CD8-positive, alpha-beta memory T cell (primary cell): ENCODE measurements at regions not wholly inside any gene's neighbourhood (a gene's known extent, or its start where the extent isn't known, plus 50 kb on each side); places are given as distances from the start of the nearest gene placed in this dataset.

Experiments used
- CTCF ChIA-PET: fragments of 350-600 bp; sonication (Branson Sonifier 250); formaldehyde crosslinking; loops from one replicate; lab custom pipeline; 2021; ENCODE audit warnings: antibody characterized with exemption; lab: Charles Lee
- POLR2A ChIA-PET: fragments of 350-600 bp; sonication (Branson Sonifier 250); formaldehyde crosslinking; loops from one replicate; lab custom pipeline; 2021; ENCODE audit warnings: antibody characterized with exemption; lab: Charles Lee
- DNase-seq, 5 donors: peaks; one replicate each; pipeline versions ENCODE4 v3.0.0 to v3.0.0-alpha.2; 2020 to 2022; ENCODE audit warnings: mixed read lengths in 1 of 5
- H3K27ac ChIP-seq: one replicate; pipeline ENCODE4 v1.7.0; 2013; ENCODE audit warnings: low read depth, mild to moderate bottlenecking, low read length, moderate library complexity
- H3K27me3 ChIP-seq: 2 replicates; pipeline ENCODE4 v1.7.0; 2013; ENCODE audit warnings: low read length, mild to moderate bottlenecking; ENCODE audit not compliant: insufficient read depth, poor library complexity, severe bottlenecking
- H3K36me3 ChIP-seq: 2 replicates; pipeline ENCODE4 v1.7.0; 2013; ENCODE audit warnings: mild to moderate bottlenecking, low read length, moderate library complexity; ENCODE audit not compliant: insufficient read depth
- H3K4me1 ChIP-seq: 2 replicates; pipeline ENCODE4 v1.7.0; 2013; ENCODE audit warnings: mild to moderate bottlenecking, low read length, moderate library complexity; ENCODE audit not compliant: insufficient read depth
- H3K4me3 ChIP-seq: 2 replicates; pipeline ENCODE4 v1.7.0; 2013; ENCODE audit warnings: mild to moderate bottlenecking, low read length
- H3K9me3 ChIP-seq: 2 replicates; pipeline ENCODE4 v1.7.0; 2013; ENCODE audit warnings: mild to moderate bottlenecking, low read length
- H3K27ac Mint-ChIP-seq, 8 donors: one replicate each; pipeline ENCODE4 v1.8.0; 2020 to 2021; ENCODE audit warnings: mixed read lengths in 8 of 8, mild to moderate bottlenecking in 6 of 8, inconsistent platforms in 3 of 8, moderate library complexity in 3 of 8
- H3K27me3 Mint-ChIP-seq, 2 donors: one replicate each; pipeline ENCODE4 v1.8.0; 2020 to 2021; ENCODE audit warnings: mixed read lengths in 2 of 2, mild to moderate bottlenecking in 1 of 2, moderate library complexity in 1 of 2
- H3K36me3 Mint-ChIP-seq, 3 donors: one replicate each; pipeline ENCODE4 v1.8.0; 2020 to 2021; ENCODE audit warnings: mixed read lengths in 3 of 3, inconsistent platforms in 1 of 3, mild to moderate bottlenecking in 1 of 3
- H3K4me1 Mint-ChIP-seq, 3 donors: one replicate each; pipeline ENCODE4 v1.8.0; 2020 to 2021; ENCODE audit warnings: mixed read lengths in 3 of 3, inconsistent platforms in 1 of 3, mild to moderate bottlenecking in 1 of 3
- H3K4me3 Mint-ChIP-seq, 7 donors: one replicate each; pipeline ENCODE4 v1.8.0; 2020 to 2021; ENCODE audit warnings: mixed read lengths in 7 of 7, mild to moderate bottlenecking in 6 of 7, moderate library complexity in 4 of 7, inconsistent platforms in 2 of 7
- H3K9me3 Mint-ChIP-seq, 5 donors: one replicate each; pipeline ENCODE4 v1.8.0; 2020 to 2022; ENCODE audit warnings: mixed read lengths in 5 of 5, mild to moderate bottlenecking in 3 of 5, moderate library complexity in 2 of 5, inconsistent platforms in 1 of 5

- Mint-ChIP-seq H3K9me3 (peaks cover 0 to 27% (median 7%) of the 10 kb centered on the region in 5 donors), H3K27me3 (no peaks in the 10 kb centered on the region), H3K36me3 (no peaks in the 10 kb centered on the region), H3K4me1 (no peaks in the 10 kb centered on the region), H3K4me3 (no peak overlapping the region), H3K27ac (no peak overlapping the region)
- H3K36me3 ChIP-seq = no peaks in the 10 kb centered on the region
- ChIA-PET CTCF (no interaction called here), POLR2A (no interaction called here)
- no peaks in the 10 kb centered on the region for H3K9me3 ChIP-seq
- DNase-seq = no peak
- no peaks in the 10 kb centered on the region for H3K4me1 ChIP-seq
- H3K27me3 ChIP-seq = no peaks in the 10 kb centered on the region
- H3K27ac ChIP-seq = no peak overlapping the region
- H3K4me3 ChIP-seq = no peak overlapping the region
Observed at GRCh38 chr6:65799389-65799788, 92.4 kb upstream of the EYS start.

GRCh38 chr6:65798280-65799014 lies 91.4 kb upstream of the EYS start:
- Histone ChIP-seq H3K4me1 (no peaks in the 10 kb centered on the region), H3K27me3 (no peaks in the 10 kb centered on the region), H3K27ac (no peak overlapping the region), H3K4me3 (no peak overlapping the region), H3K9me3 (no peaks in the 10 kb centered on the region), H3K36me3 (no peaks in the 10 kb centered on the region)
- Mint-ChIP-seq H3K27ac (no peak overlapping the region), H3K27me3 (no peaks in the 10 kb centered on the region), H3K4me3 (no peak overlapping the region), H3K9me3 (peaks cover 0 to 24% (median 9%) of the 10 kb centered on the region in 5 donors), H3K4me1 (no peaks in the 10 kb centered on the region), H3K36me3 (no peaks in the 10 kb centered on the region)
- ChIA-PET POLR2A (no interaction called here), CTCF (no interaction called here)
- no peak for DNase-seq

GRCh38 chr6:65790666-65791065 lies 83.6 kb upstream of the EYS start:
- H3K4me1 Mint-ChIP-seq = no peaks in the 10 kb centered on the region
- CTCF ChIA-PET = no interaction called here

GRCh38 chr6:65787787-65788186 lies 80.8 kb upstream of the EYS start:
- no peaks in the 10 kb centered on the region for H3K4me1 ChIP-seq
- no peak overlapping the region for H3K27ac ChIP-seq
- no peaks in the 10 kb centered on the region for H3K4me1 Mint-ChIP-seq
- no peaks in the 10 kb centered on the region for H3K27me3 Mint-ChIP-seq
- H3K36me3 Mint-ChIP-seq = no peaks in the 10 kb centered on the region
- H3K27me3 ChIP-seq = no peaks in the 10 kb centered on the region
- H3K9me3 Mint-ChIP-seq = peaks cover 4 to 24% (median 18%) of the 10 kb centered on the region in 5 donors
- H3K4me3 Mint-ChIP-seq = no peak overlapping the region
- H3K4me3 ChIP-seq = no peak overlapping the region
- ChIA-PET POLR2A (no interaction called here), CTCF (no interaction called here)
- H3K9me3 ChIP-seq = no peaks in the 10 kb centered on the region
- no peak for DNase-seq
- no peak overlapping the region for H3K27ac Mint-ChIP-seq
- H3K36me3 ChIP-seq = no peaks in the 10 kb centered on the region

More at GRCh38 chr6:65790666-65791065, 83.6 kb upstream of the EYS start:
- Mint-ChIP-seq H3K36me3 (no peaks in the 10 kb centered on the region), H3K27me3 (no peaks in the 10 kb centered on the region), H3K4me3 (no peak overlapping the region), H3K27ac (no peak overlapping the region), H3K9me3 (peaks cover 4 to 18% (median 11%) of the 10 kb centered on the region in 5 donors)
- Histone ChIP-seq H3K36me3 (no peaks in the 10 kb centered on the region), H3K9me3 (no peaks in the 10 kb centered on the region), H3K27ac (no peak overlapping the region), H3K27me3 (no peaks in the 10 kb centered on the region), H3K4me3 (no peak overlapping the region), H3K4me1 (no peaks in the 10 kb centered on the region)
- POLR2A ChIA-PET = no interaction called here
- DNase-seq = no peak

GRCh38 chr6:65786815-65787214 lies 79.8 kb upstream of the EYS start:
- no peaks in the 10 kb centered on the region for H3K4me1 ChIP-seq
- no peaks in the 10 kb centered on the region for H3K27me3 Mint-ChIP-seq
- no peak overlapping the region for H3K4me3 ChIP-seq
- H3K27ac Mint-ChIP-seq = no peak overlapping the region
- no peaks in the 10 kb centered on the region for H3K36me3 Mint-ChIP-seq
- H3K36me3 ChIP-seq = no peaks in the 10 kb centered on the region
- no peak overlapping the region for H3K4me3 Mint-ChIP-seq
- H3K27me3 ChIP-seq = no peaks in the 10 kb centered on the region
- no peak for DNase-seq
- CTCF ChIA-PET = no interaction called here
- POLR2A ChIA-PET = no interaction called here
- H3K9me3 ChIP-seq = no peaks in the 10 kb centered on the region
- H3K27ac ChIP-seq = no peak overlapping the region
- H3K9me3 Mint-ChIP-seq = peaks cover 4 to 32% (median 18%) of the 10 kb centered on the region in 5 donors
- H3K4me1 Mint-ChIP-seq = no peaks in the 10 kb centered on the region

- H3K4me3 ChIP-seq = no peak overlapping the region
- DNase-seq = no peak
- Mint-ChIP-seq H3K36me3 (no peaks in the 10 kb centered on the region), H3K27me3 (no peaks in the 10 kb centered on the region), H3K9me3 (peaks cover 7 to 42% (median 10%) of the 10 kb centered on the region in 5 donors), H3K27ac (no peak overlapping the region), H3K4me1 (no peaks in the 10 kb centered on the region), H3K4me3 (no peak overlapping the region)
- H3K27me3 ChIP-seq = no peaks in the 10 kb centered on the region
- POLR2A ChIA-PET = no interaction called here
- no peaks in the 10 kb centered on the region for H3K4me1 ChIP-seq
- CTCF ChIA-PET = no interaction called here
- H3K27ac ChIP-seq = no peak overlapping the region
- H3K36me3 ChIP-seq = no peaks in the 10 kb centered on the region
- no peaks in the 10 kb centered on the region for H3K9me3 ChIP-seq
Observed at GRCh38 chr6:65780691-65781090, 73.7 kb upstream of the EYS start.

GRCh38 chr6:65776332-65776731 lies 69.3 kb upstream of the EYS start:
- POLR2A ChIA-PET = no interaction called here
- no peaks in the 10 kb centered on the region for H3K36me3 Mint-ChIP-seq
- H3K4me1 Mint-ChIP-seq = no peaks in the 10 kb centered on the region
- CTCF ChIA-PET = no interaction called here
- H3K4me3 Mint-ChIP-seq = no peak overlapping the region
- H3K27ac Mint-ChIP-seq = no peak overlapping the region
- no peak for DNase-seq
- Histone ChIP-seq H3K9me3 (peaks cover 4% of the 10 kb centered on the region), H3K4me1 (no peaks in the 10 kb centered on the region), H3K36me3 (no peaks in the 10 kb centered on the region), H3K27me3 (no peaks in the 10 kb centered on the region), H3K4me3 (no peak overlapping the region), H3K27ac (no peak overlapping the region)
- no peaks in the 10 kb centered on the region for H3K27me3 Mint-ChIP-seq
- H3K9me3 Mint-ChIP-seq = peaks cover under 1 to 39% (median 11%) of the 10 kb centered on the region in 5 donors

GRCh38 chr6:65771946-65772345 lies 64.9 kb upstream of the EYS start:
- no peaks in the 10 kb centered on the region for H3K27me3 Mint-ChIP-seq
- H3K4me1 Mint-ChIP-seq = no peaks in the 10 kb centered on the region
- no peak overlapping the region for H3K27ac Mint-ChIP-seq
- no peak for DNase-seq
- peaks cover 2 to 29% (median 8%) of the 10 kb centered on the region in 5 donors for H3K9me3 Mint-ChIP-seq
- Histone ChIP-seq H3K4me1 (no peaks in the 10 kb centered on the region), H3K4me3 (no peak overlapping the region), H3K9me3 (peaks cover 4% of the 10 kb centered on the region), H3K27me3 (no peaks in the 10 kb centered on the region), H3K27ac (no peak overlapping the region), H3K36me3 (no peaks in the 10 kb centered on the region)
- ChIA-PET POLR2A (no interaction called here), CTCF (no interaction called here)
- no peaks in the 10 kb centered on the region for H3K36me3 Mint-ChIP-seq
- H3K4me3 Mint-ChIP-seq = no peak overlapping the region
